ENCODE measurements at regions not wholly inside any gene's neighbourhood (a gene's known extent, or its start where the extent isn't known, plus 50 kb on each side); places are given as distances from the start of the nearest gene placed in this dataset.

DNA sequence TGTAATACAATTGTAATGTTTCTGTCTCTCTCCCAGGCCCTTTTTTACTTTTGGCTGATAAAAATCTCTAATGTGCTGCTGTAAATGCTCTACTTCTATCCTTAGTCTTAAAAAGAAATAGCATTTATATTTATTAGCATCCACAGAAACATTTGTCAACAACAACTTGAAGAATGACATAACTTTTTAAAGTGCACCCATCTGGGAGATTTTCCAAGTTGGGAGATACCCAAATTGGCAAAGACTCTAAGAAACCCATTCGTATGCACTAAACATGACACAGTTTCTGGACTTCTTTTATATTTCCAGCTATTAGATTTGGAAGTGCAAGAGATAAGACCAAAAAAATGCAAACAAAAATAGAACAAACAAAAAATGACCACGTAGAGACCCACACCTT lies 2287.4 kb upstream of the WWC1 start:
- TF ChIP-seq, protein P1, sequence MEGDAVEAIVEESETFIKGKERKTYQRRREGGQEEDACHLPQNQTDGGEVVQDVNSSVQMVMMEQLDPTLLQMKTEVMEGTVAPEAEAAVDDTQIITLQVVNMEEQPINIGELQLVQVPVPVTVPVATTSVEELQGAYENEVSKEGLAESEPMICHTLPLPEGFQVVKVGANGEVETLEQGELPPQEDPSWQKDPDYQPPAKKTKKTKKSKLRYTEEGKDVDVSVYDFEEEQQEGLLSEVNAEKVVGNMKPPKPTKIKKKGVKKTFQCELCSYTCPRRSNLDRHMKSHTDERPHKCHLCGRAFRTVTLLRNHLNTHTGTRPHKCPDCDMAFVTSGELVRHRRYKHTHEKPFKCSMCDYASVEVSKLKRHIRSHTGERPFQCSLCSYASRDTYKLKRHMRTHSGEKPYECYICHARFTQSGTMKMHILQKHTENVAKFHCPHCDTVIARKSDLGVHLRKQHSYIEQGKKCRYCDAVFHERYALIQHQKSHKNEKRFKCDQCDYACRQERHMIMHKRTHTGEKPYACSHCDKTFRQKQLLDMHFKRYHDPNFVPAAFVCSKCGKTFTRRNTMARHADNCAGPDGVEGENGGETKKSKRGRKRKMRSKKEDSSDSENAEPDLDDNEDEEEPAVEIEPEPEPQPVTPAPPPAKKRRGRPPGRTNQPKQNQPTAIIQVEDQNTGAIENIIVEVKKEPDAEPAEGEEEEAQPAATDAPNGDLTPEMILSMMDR (IDR thresholded peaks at IDR 0.05): no peak
- no peak for TF ChIP-seq POLR2A (IDR thresholded peaks at IDR 0.05)
